GM12864 (cell line): ENCODE measurements at regions not wholly inside any gene's neighbourhood (a gene's known extent, or its start where the extent isn't known, plus 50 kb on each side); places are given as distances from the start of the nearest gene placed in this dataset.

Experiments used
- DNase-seq: peaks from one replicate; pipeline ENCODE4 v3.0.0-alpha.2; 2011; ENCODE audit warnings: low read depth
- H3K4me3 ChIP-seq: 2 replicates; pipeline ENCODE4 v1.5.1; 2011; ENCODE audit warnings: mild to moderate bottlenecking, low read depth, low read length, control low read depth
- CTCF ChIP-seq: IDR thresholded peaks from 2 replicates; pipeline ENCODE4 v1.5.1; 2011; ENCODE audit warnings: low read depth, mild to moderate bottlenecking, moderate library complexity, low read length, control low read depth, inconsistent platforms; ENCODE audit errors: missing control alignments

- no peak for TF ChIP-seq CTCF
- no peak for DNase-seq
- no peak overlapping the region for H3K4me3 ChIP-seq
Observed at GRCh38 chr3:66797889-66798560, 200.1 kb upstream of the KBTBD8 start.

- no peak for TF ChIP-seq CTCF
- no peak overlapping the region for H3K4me3 ChIP-seq
Observed at GRCh38 chr3:66800941-66801545, 197.1 kb upstream of the KBTBD8 start.

GRCh38 chr3:66803206-66803605, 194.9 kb upstream of the KBTBD8 start:
- TF ChIP-seq CTCF, result peak; percentile 23
- no peak overlapping the region for H3K4me3 ChIP-seq
- no peak for DNase-seq

More at GRCh38 chr3:66800941-66801545, 197.1 kb upstream of the KBTBD8 start:
- DNase-seq, result no peak

- DNase-seq, result no peak
- no peak for TF ChIP-seq CTCF
- no peak overlapping the region for H3K4me3 ChIP-seq
Observed at GRCh38 chr3:66803721-66804695, 194.1 kb upstream of the KBTBD8 start.

- H3K4me3 ChIP-seq, result no peak overlapping the region
- DNase-seq, result no peak
- TF ChIP-seq CTCF, result no peak
Observed at GRCh38 chr3:66808891-66809594, 189.1 kb upstream of the KBTBD8 start.

GRCh38 chr3:66809595-66809958, 188.5 kb upstream of the KBTBD8 start:
- no peak for DNase-seq
- TF ChIP-seq CTCF, result no peak
- H3K4me3 ChIP-seq, result no peak overlapping the region
